WTC11 (cell line): ENCODE measurements at regions not wholly inside any gene's neighbourhood (a gene's known extent, or its start where the extent isn't known, plus 50 kb on each side); places are given as distances from the start of the nearest gene placed in this dataset.

Experiments used
- ATAC-seq: fragments of 200-7000 bp; cut with Tn5 transposase; 2 replicates; pipeline ENCODE4 v1.10.0; 2021; ENCODE audit warnings: mild to moderate bottlenecking, moderate library complexity
- CTCF ChIA-PET: fragments of 300-600 bp; sonication (Branson Sonifier 250); formaldehyde crosslinking; loops from one replicate; lab custom pipeline; 2021; ENCODE audit warnings: antibody characterized with exemption; lab: Charles Lee
- POLR2A ChIA-PET: fragments of 350-600 bp; sonication (Branson Sonifier 250); formaldehyde crosslinking; loops from one replicate; lab custom pipeline; 2021; ENCODE audit warnings: antibody characterized with exemption; lab: Charles Lee
- DNase-seq: peaks from one replicate; pipeline ENCODE4 v3.0.0; 2021; ENCODE audit warnings: low spot score
- H3K27ac Mint-ChIP-seq: 2 replicates; pipeline ENCODE4 v1.8.0; 2021; ENCODE audit warnings: mixed read lengths
- H3K27me3 Mint-ChIP-seq: 2 replicates; pipeline ENCODE4 v1.8.0; 2021; ENCODE audit warnings: low read depth, mild to moderate bottlenecking, moderate library complexity, mixed read lengths
- H3K36me3 Mint-ChIP-seq: 2 replicates; pipeline ENCODE4 v1.8.0; 2021; ENCODE audit warnings: mixed read lengths
- H3K4me1 Mint-ChIP-seq: 2 replicates; pipeline ENCODE4 v1.8.0; 2022; ENCODE audit warnings: mixed read lengths
- H3K4me3 Mint-ChIP-seq: 2 replicates; pipeline ENCODE4 v1.8.0; 2021; ENCODE audit warnings: mild to moderate bottlenecking, moderate library complexity, mixed read lengths
- H3K9me3 Mint-ChIP-seq: 2 replicates; pipeline ENCODE4 v1.8.0; 2021; ENCODE audit warnings: mixed read lengths
- ATF1 ChIP-seq: sonication (generic); formaldehyde crosslinking; IDR thresholded peaks from 2 replicates; pipeline ENCODE4 v1.8.1; 2023; ENCODE audit warnings: mild to moderate bottlenecking, moderate library complexity, missing genetic modification reagents
- CTCF ChIP-seq: fragments of 200-600 bp; IDR thresholded peaks from 2 replicates; pipeline ENCODE4 v1.8.0; 2022; ENCODE audit warnings: antibody characterized with exemption
- E2F1 ChIP-seq: sonication (generic); formaldehyde crosslinking; IDR thresholded peaks from 2 replicates; pipeline ENCODE4 v1.8.0; 2022; ENCODE audit warnings: mild to moderate bottlenecking, missing genetic modification reagents
- EMX1 ChIP-seq: fragments of 250-450 bp; sonication (Bioruptor Pico); IDR thresholded peaks from 2 replicates; pipeline ENCODE4 v1.8.0; 2021; ENCODE audit warnings: mild to moderate bottlenecking
- ERG ChIP-seq: fragments of 250-450 bp; sonication (Bioruptor Pico); IDR thresholded peaks from 2 replicates; pipeline ENCODE4 v1.8.0; 2021; ENCODE audit warnings: mild to moderate bottlenecking
- ETV6 ChIP-seq: sonication (generic); formaldehyde crosslinking; IDR thresholded peaks from 2 replicates; pipeline ENCODE4 v1.8.1; 2022; ENCODE audit warnings: mild to moderate bottlenecking, missing genetic modification reagents
- FOXK1 ChIP-seq: sonication (generic); formaldehyde crosslinking; IDR thresholded peaks from 2 replicates; pipeline ENCODE4 v1.8.0; 2022; ENCODE audit warnings: mild to moderate bottlenecking, moderate library complexity, missing genetic modification reagents
- GABPB1 ChIP-seq: sonication (generic); formaldehyde crosslinking; IDR thresholded peaks from 2 replicates; pipeline ENCODE4 v1.8.1; 2023; ENCODE audit warnings: mild to moderate bottlenecking, missing genetic modification reagents
- HMGXB4 ChIP-seq: sonication (generic); formaldehyde crosslinking; IDR thresholded peaks from 2 replicates; pipeline ENCODE4 v1.8.1; 2023; ENCODE audit warnings: mild to moderate bottlenecking, moderate library complexity, missing genetic modification reagents
- KAT7 ChIP-seq: sonication (generic); formaldehyde crosslinking; IDR thresholded peaks from 2 replicates; pipeline ENCODE4 v1.8.1; 2023; ENCODE audit warnings: missing genetic modification reagents, mild to moderate bottlenecking, borderline replicate concordance
- MAX ChIP-seq: sonication (generic); formaldehyde crosslinking; IDR thresholded peaks from 2 replicates; pipeline ENCODE4 v1.8.0; 2022; ENCODE audit warnings: mild to moderate bottlenecking, missing genetic modification reagents
- NFYB ChIP-seq: sonication (generic); formaldehyde crosslinking; conservative IDR thresholded peaks from 2 replicates; pipeline ENCODE4 v1.8.0; 2022; ENCODE audit warnings: low read depth, missing genetic modification reagents
- NR1H2 ChIP-seq: sonication (generic); formaldehyde crosslinking; IDR thresholded peaks from 2 replicates; pipeline ENCODE4 v1.9.0; 2021; ENCODE audit warnings: mild to moderate bottlenecking, moderate library complexity, missing genetic modification reagents
- ZBTB21 ChIP-seq: sonication (generic); formaldehyde crosslinking; IDR thresholded peaks from 2 replicates; pipeline ENCODE4 v1.8.1; 2023; ENCODE audit warnings: mild to moderate bottlenecking, missing genetic modification reagents, borderline replicate concordance
- ZNF219 ChIP-seq: sonication (generic); formaldehyde crosslinking; IDR thresholded peaks from 2 replicates; pipeline ENCODE4 v1.8.0; 2023; ENCODE audit warnings: missing genetic modification reagents, mild to moderate bottlenecking, borderline replicate concordance
- ZNF263 ChIP-seq: sonication (generic); formaldehyde crosslinking; IDR thresholded peaks from 2 replicates; pipeline ENCODE4 v1.8.1; 2022; ENCODE audit warnings: low read depth, mild to moderate bottlenecking, moderate library complexity, missing genetic modification reagents
- ZNF396 ChIP-seq: fragments of 250-450 bp; sonication (Bioruptor Pico); IDR thresholded peaks from 2 replicates; pipeline ENCODE4 v1.8.0; 2021; ENCODE audit warnings: mild to moderate bottlenecking, moderate library complexity, borderline replicate concordance
- ZNF671 ChIP-seq: fragments of 250-450 bp; sonication (Bioruptor Pico); IDR thresholded peaks from 2 replicates; pipeline ENCODE4 v1.8.0; 2021; ENCODE audit warnings: mild to moderate bottlenecking

- TF ChIP-seq NR1H2 (CRISPR knock-in tag) (no peak), ZNF396 (CRISPR knock-in tag) (no peak), GABPB1 (no peak), ZNF671 (CRISPR knock-in tag) (no peak), ETV6 (CRISPR knock-in tag) (no peak)
Measured at GRCh38 chr2:7648221-7648795, 731.1 kb downstream of the RNF144A start (continued).

GRCh38 chr2:7649461-7650228, 732.4 kb downstream of the RNF144A start:
- ATAC-seq = no peak

More at GRCh38 chr2:7649461-7650228, 732.4 kb downstream of the RNF144A start:
- Mint-ChIP-seq H3K9me3 (peaks cover 61% of the 10 kb centered on the region), H3K36me3 (peaks cover 26% of the 10 kb centered on the region), H3K27ac (no peak overlapping the region), H3K4me1 (no peaks in the 10 kb centered on the region), H3K4me3 (no peak overlapping the region), H3K27me3 (no peaks in the 10 kb centered on the region; the same call in 1 of the 2 replicates)
- POLR2A ChIA-PET = no interaction called here
- TF ChIP-seq ERG (CRISPR knock-in tag) = no peak
- no peak for TF ChIP-seq HMGXB4
- no peak for TF ChIP-seq ZNF263 (CRISPR knock-in tag)
- no peak for TF ChIP-seq EMX1
- TF ChIP-seq NFYB (CRISPR knock-in tag) = no peak
- TF ChIP-seq KAT7 (CRISPR knock-in tag) = no peak
- TF ChIP-seq ATF1 = no peak
- TF ChIP-seq MAX (CRISPR knock-in tag) = no peak
- TF ChIP-seq E2F1 = no peak
- no peak for TF ChIP-seq CTCF
- TF ChIP-seq ZBTB21 (CRISPR knock-in tag) = no peak
- TF ChIP-seq ZNF219 (CRISPR knock-in tag) = no peak
- no peak for TF ChIP-seq FOXK1 (CRISPR knock-in tag)
- DNase-seq = no peak
- CTCF ChIA-PET = no interaction called here
